GM23338 (cell line): ENCODE measurements at regions not wholly inside any gene's neighbourhood (a gene's known extent, or its start where the extent isn't known, plus 50 kb on each side); places are given as distances from the start of the nearest gene placed in this dataset.

Experiments
- ATAC-seq: fragments of 200-7000 bp; cut with Tn5 transposase; 3 replicates; pipeline ENCODE4 v1.9.1; 2020
- DNase-seq: peaks from one replicate; pipeline ENCODE4 v3.0.0-alpha.2; 2015; ENCODE audit warnings: low spot score
- H2AFZ ChIP-seq: fragments of 200-600 bp; sonication (generic); 2 replicates; pipeline ENCODE4 v1.8.0; 2016; ENCODE audit warnings: antibody characterized with exemption, mild to moderate bottlenecking, moderate library complexity
- H3F3A ChIP-seq: fragments of 200-600 bp; sonication (generic); replicated peaks from 2 replicates; pipeline ENCODE4 v1.8.0; 2017; ENCODE audit warnings: antibody characterized with exemption, mixed run types, low read depth
- H3K27ac ChIP-seq: fragments of 200-600 bp; sonication (generic); 2 replicates; pipeline ENCODE4 v1.6.1; 2016; ENCODE audit warnings: low read depth
- H3K27me3 ChIP-seq: fragments of 200-600 bp; sonication (generic); 2 replicates; pipeline ENCODE4 v1.8.0; 2016; ENCODE audit warnings: mild to moderate bottlenecking, mixed run types, moderate library complexity; ENCODE audit not compliant: insufficient read depth
- H3K36me3 ChIP-seq: fragments of 200-600 bp; sonication (generic); 2 replicates; pipeline ENCODE4 v1.8.0; 2016; ENCODE audit warnings: mild to moderate bottlenecking; ENCODE audit not compliant: insufficient read depth
- H3K4me1 ChIP-seq: fragments of 200-600 bp; sonication (generic); 2 replicates; pipeline ENCODE4 v1.8.0; 2016; ENCODE audit warnings: mild to moderate bottlenecking, moderate library complexity; ENCODE audit not compliant: insufficient read depth
- H3K4me2 ChIP-seq: fragments of 200-600 bp; sonication (generic); 2 replicates; pipeline ENCODE4 v1.7.1; 2017; ENCODE audit warnings: mixed run types
- H3K4me3 ChIP-seq: fragments of 200-600 bp; sonication (generic); 2 replicates; pipeline ENCODE4 v1.6.1; 2016; ENCODE audit warnings: mixed run types
- H3K79me2 ChIP-seq: fragments of 200-600 bp; sonication (generic); replicated peaks from 2 replicates; pipeline ENCODE4 v1.8.0; 2017; ENCODE audit warnings: mild to moderate bottlenecking; ENCODE audit not compliant: insufficient read depth
- H3K9me2 ChIP-seq: fragments of 200-600 bp; sonication (generic); 2 replicates; pipeline ENCODE4 v1.8.0; 2017; ENCODE audit not compliant: insufficient read depth
- H4K20me1 ChIP-seq: fragments of 200-600 bp; sonication (generic); replicated peaks from 2 replicates; pipeline ENCODE4 v1.8.0; 2017; ENCODE audit warnings: mild to moderate bottlenecking; ENCODE audit not compliant: insufficient read depth
- H3K27ac Mint-ChIP-seq: 2 replicates; pipeline ENCODE4 v1.8.0; 2020; ENCODE audit warnings: inconsistent platforms, mild to moderate bottlenecking, moderate library complexity, mixed read lengths
- H3K27me3 Mint-ChIP-seq: 3 replicates; pipeline ENCODE4 v1.8.0; 2022; ENCODE audit warnings: low read depth, mild to moderate bottlenecking, moderate library complexity, mixed read lengths, inconsistent platforms; ENCODE audit not compliant: insufficient read depth, poor library complexity
- H3K36me3 Mint-ChIP-seq: 3 replicates; pipeline ENCODE4 v1.8.0; 2021; ENCODE audit warnings: low read depth, mild to moderate bottlenecking, inconsistent platforms, moderate library complexity, mixed read lengths
- H3K4me1 Mint-ChIP-seq: 3 replicates; pipeline ENCODE4 v1.8.0; 2020; ENCODE audit warnings: mild to moderate bottlenecking, inconsistent platforms, mixed read lengths
- H3K4me3 Mint-ChIP-seq: 3 replicates; pipeline ENCODE4 v1.8.0; 2021; ENCODE audit warnings: moderate library complexity, mild to moderate bottlenecking, inconsistent platforms, mixed read lengths
- H3K9me3 Mint-ChIP-seq: 3 replicates; pipeline ENCODE4 v1.8.0; 2020; ENCODE audit warnings: moderate library complexity, mild to moderate bottlenecking, inconsistent platforms, mixed read lengths
- CREB1 ChIP-seq: fragments of 250-450 bp; sonication (Bioruptor Pico); IDR thresholded peaks from 2 replicates; pipeline ENCODE4 v1.5.0; 2020; ENCODE audit warnings: low read depth, mild to moderate bottlenecking, moderate library complexity
- EZH2phosphoT487 ChIP-seq: fragments of 200-600 bp; sonication (generic); IDR thresholded peaks from one replicate; pipeline ENCODE4 v1.8.1; 2018; ENCODE audit warnings: antibody characterized with exemption; ENCODE audit not compliant: unreplicated experiment
- ZNF114 ChIP-seq: fragments of 250-450 bp; sonication (Bioruptor Pico); IDR thresholded peaks from 2 replicates; pipeline ENCODE4 v1.5.0; 2020; ENCODE audit warnings: mild to moderate bottlenecking, moderate library complexity
- ZNF462 ChIP-seq: fragments of 250-450 bp; sonication (Bioruptor Pico); IDR thresholded peaks from 2 replicates; pipeline ENCODE4 v1.5.0; 2020; ENCODE audit warnings: mild to moderate bottlenecking, moderate library complexity

GRCh38 chr1:55547405-55547804 lies 332.2 kb upstream of the USP24 start (continued):
- no peak for TF ChIP-seq ZNF462

DNA sequence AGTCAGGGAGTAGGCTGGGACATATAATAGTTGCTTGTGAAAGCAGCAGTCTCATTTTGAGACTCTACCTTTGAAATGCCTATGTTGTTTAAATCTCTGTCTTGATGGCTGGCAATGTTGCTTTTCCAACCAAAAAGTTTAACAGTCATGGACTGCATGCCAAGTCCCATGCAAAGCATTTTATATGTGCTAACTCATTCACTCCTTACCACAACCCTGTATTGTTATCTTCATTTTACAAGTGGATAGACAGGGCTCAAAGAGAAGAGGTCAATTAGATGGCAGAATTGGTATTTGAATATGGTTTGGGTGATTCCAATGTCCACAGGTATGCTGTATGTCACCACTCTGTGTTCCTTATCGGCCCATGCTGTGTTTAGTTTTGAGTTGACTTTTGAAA lies 331.4 kb upstream of the USP24 start:
- no peak overlapping the region for H2AFZ ChIP-seq
- no peaks in the 10 kb centered on the region for H3K4me1 Mint-ChIP-seq
- H3K36me3 ChIP-seq = no peaks in the 10 kb centered on the region
- DNase-seq = no peak
- H3K27me3 Mint-ChIP-seq = peaks cover 2% of the 10 kb centered on the region
- H3F3A ChIP-seq = no peaks in the 10 kb centered on the region
- peaks cover 5% of the 10 kb centered on the region for H3K9me2 ChIP-seq
- H3K27me3 ChIP-seq = no peaks in the 10 kb centered on the region
- H3K4me3 ChIP-seq = no peak overlapping the region
- no peak overlapping the region for H3K27ac Mint-ChIP-seq
- H4K20me1 ChIP-seq = no peaks in the 10 kb centered on the region
- H3K36me3 Mint-ChIP-seq = no peaks in the 10 kb centered on the region
- no peak for TF ChIP-seq CREB1
- no peak overlapping the region for H3K27ac ChIP-seq
- H3K9me3 Mint-ChIP-seq = no peaks in the 10 kb centered on the region
- no peaks in the 10 kb centered on the region for H3K79me2 ChIP-seq
- no peak overlapping the region for H3K4me3 Mint-ChIP-seq
- H3K4me1 ChIP-seq = no peaks in the 10 kb centered on the region
- no peak for ATAC-seq
- H3K4me2 ChIP-seq = no peak overlapping the region

DNA sequence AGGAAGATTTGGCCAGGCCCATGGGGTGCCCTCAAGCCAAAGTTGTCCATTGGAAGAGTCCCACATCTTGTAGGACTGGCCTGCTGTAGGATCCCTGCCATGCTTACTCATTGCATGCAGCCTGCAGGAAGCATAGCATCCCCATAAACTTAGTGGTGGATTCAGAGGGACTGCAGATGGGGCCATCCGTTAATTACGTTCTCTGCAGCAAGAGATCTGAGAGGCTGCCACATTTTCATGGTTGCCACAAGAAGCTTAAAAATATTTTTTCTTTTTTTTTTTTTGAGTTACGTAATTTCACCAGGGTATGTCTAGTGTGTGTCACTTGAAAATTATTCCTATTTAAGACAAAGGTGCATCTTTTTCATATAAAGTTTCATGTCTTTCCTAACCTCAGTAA lies 329.7 kb upstream of the USP24 start:
- H3K4me3 ChIP-seq = no peak overlapping the region
- H3K27me3 Mint-ChIP-seq = peaks cover 2% of the 10 kb centered on the region
- H3K9me2 ChIP-seq = peaks cover 5% of the 10 kb centered on the region
- H3K4me1 Mint-ChIP-seq = no peaks in the 10 kb centered on the region
- no peak overlapping the region for H3K27ac Mint-ChIP-seq
- H4K20me1 ChIP-seq = no peaks in the 10 kb centered on the region
- no peaks in the 10 kb centered on the region for H3K27me3 ChIP-seq
- no peaks in the 10 kb centered on the region for H3K4me1 ChIP-seq
- H3K79me2 ChIP-seq = no peaks in the 10 kb centered on the region
- H3K27ac ChIP-seq = no peak overlapping the region
- no peak for ATAC-seq
- no peak overlapping the region for H3K4me3 Mint-ChIP-seq
- H3K36me3 Mint-ChIP-seq = no peaks in the 10 kb centered on the region
- DNase-seq = no peak
- no peaks in the 10 kb centered on the region for H3K36me3 ChIP-seq
- H3K4me2 ChIP-seq = no peak overlapping the region
- H3F3A ChIP-seq = no peaks in the 10 kb centered on the region
- no peaks in the 10 kb centered on the region for H3K9me3 Mint-ChIP-seq
- no peak overlapping the region for H2AFZ ChIP-seq
- TF ChIP-seq ZNF114 (CRISPR knock-in tag) (no peak), ZNF462 (no peak), EZH2phosphoT487 (no peak)
